Stomach (tissue), 4 donors: ENCODE measurements at regions not wholly inside any gene's neighbourhood (a gene's known extent, or its start where the extent isn't known, plus 50 kb on each side); places are given as distances from the start of the nearest gene placed in this dataset.

Source experiments
- POLR2A ChIP-seq, 4 donors: fragments of 450-650 bp; IDR thresholded peaks; one replicate each; pipeline ENCODE4 v1.6.1; 2016; ENCODE audit warnings: antibody characterized with exemption in 4 of 4, control low read depth in 2 of 4, mild to moderate bottlenecking in 1 of 4, moderate library complexity in 1 of 4
- POLR2AphosphoS5 ChIP-seq, 3 donors: sonication (generic); formaldehyde crosslinking; IDR thresholded peaks; one replicate each; pipeline ENCODE4 v1.6.1; 2016; ENCODE audit warnings: antibody characterized with exemption in 3 of 3
- TF ChIP-seq, protein P1 (sequence below), 7 experiments: fragments of 450-650 bp in 4 of 7; fragments of 200-600 bp in 3 of 7; sonication (generic) in 3 of 7; IDR thresholded peaks; one replicate each; pipeline ENCODE4 v1.5.1; 2016 to 2019; ENCODE audit warnings: antibody characterized with exemption in 7 of 7, control low read depth in 2 of 7, mild to moderate bottlenecking in 1 of 7

DNA sequence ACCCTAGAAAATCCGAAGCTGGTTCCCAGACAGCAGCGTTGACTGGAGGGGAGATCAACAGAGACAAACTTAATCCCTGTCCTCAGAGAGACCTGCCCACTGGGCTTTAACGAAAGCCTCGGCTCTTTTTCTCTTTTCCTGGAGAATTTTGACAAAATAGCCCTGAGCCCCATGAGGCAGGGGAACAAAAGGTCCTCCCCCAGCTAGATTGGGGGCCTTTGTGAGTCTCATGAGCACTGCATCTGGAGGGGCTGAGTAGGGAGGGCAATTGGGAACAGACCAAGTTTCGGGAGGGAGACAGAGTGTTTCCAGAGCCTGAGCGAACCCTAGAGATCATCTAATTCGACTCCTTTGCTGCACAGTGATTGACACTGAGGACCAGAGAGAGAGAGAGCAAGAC, 123.9 kb upstream of the HAAO start:
- no peak for TF ChIP-seq POLR2A (IDR thresholded peaks at IDR 0.05)
- TF ChIP-seq, protein P1, sequence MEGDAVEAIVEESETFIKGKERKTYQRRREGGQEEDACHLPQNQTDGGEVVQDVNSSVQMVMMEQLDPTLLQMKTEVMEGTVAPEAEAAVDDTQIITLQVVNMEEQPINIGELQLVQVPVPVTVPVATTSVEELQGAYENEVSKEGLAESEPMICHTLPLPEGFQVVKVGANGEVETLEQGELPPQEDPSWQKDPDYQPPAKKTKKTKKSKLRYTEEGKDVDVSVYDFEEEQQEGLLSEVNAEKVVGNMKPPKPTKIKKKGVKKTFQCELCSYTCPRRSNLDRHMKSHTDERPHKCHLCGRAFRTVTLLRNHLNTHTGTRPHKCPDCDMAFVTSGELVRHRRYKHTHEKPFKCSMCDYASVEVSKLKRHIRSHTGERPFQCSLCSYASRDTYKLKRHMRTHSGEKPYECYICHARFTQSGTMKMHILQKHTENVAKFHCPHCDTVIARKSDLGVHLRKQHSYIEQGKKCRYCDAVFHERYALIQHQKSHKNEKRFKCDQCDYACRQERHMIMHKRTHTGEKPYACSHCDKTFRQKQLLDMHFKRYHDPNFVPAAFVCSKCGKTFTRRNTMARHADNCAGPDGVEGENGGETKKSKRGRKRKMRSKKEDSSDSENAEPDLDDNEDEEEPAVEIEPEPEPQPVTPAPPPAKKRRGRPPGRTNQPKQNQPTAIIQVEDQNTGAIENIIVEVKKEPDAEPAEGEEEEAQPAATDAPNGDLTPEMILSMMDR (IDR thresholded peaks at IDR 0.05): no peak
- TF ChIP-seq POLR2AphosphoS5 (IDR thresholded peaks at IDR 0.05): no peak
